ENCODE measurements at regions not wholly inside any gene's neighbourhood (a gene's known extent, or its start where the extent isn't known, plus 50 kb on each side); places are given as distances from the start of the nearest gene placed in this dataset.

- no peak for ATAC-seq (replicated peaks)
- H3K27me3 Mint-ChIP-seq, result peaks cover 5% of the 10 kb centered on the region
- no peak overlapping the region for H3K27ac Mint-ChIP-seq
- no peaks in the 10 kb centered on the region for H3K9me3 Mint-ChIP-seq
- no peak overlapping the region for H3K4me3 Mint-ChIP-seq
- no peaks in the 10 kb centered on the region for H3K4me1 Mint-ChIP-seq
- H3K36me3 Mint-ChIP-seq (ENCODE audit: low read depth), result no peaks in the 10 kb centered on the region
Observed at GRCh38 chr5:171666815-171667214, 118.8 kb upstream of the SMIM23 start.

GRCh38 chr5:171667341-171668096, 118.1 kb upstream of the SMIM23 start:
- Mint-ChIP-seq H3K9me3 (no peaks in the 10 kb centered on the region), H3K27ac (no peak overlapping the region), H3K27me3 (peaks cover 5% of the 10 kb centered on the region), H3K4me1 (no peaks in the 10 kb centered on the region), H3K4me3 (no peak overlapping the region), H3K36me3 (ENCODE audit: low read depth) (no peaks in the 10 kb centered on the region)
- no peak for ATAC-seq (replicated peaks)

GRCh38 chr5:171668097-171668412, 117.6 kb upstream of the SMIM23 start:
- no peak overlapping the region for H3K27ac Mint-ChIP-seq
- H3K4me1 Mint-ChIP-seq, result no peaks in the 10 kb centered on the region
- no peak for ATAC-seq (replicated peaks)
- H3K9me3 Mint-ChIP-seq, result no peaks in the 10 kb centered on the region
- H3K27me3 Mint-ChIP-seq, result peaks cover 5% of the 10 kb centered on the region
- no peaks in the 10 kb centered on the region for H3K36me3 Mint-ChIP-seq (ENCODE audit: low read depth)
- no peak overlapping the region for H3K4me3 Mint-ChIP-seq

GRCh38 chr5:171669571-171669970, 116.0 kb upstream of the SMIM23 start:
- peaks cover 9% of the 10 kb centered on the region for H3K27me3 Mint-ChIP-seq
- no peak overlapping the region for H3K27ac Mint-ChIP-seq
- no peaks in the 10 kb centered on the region for H3K4me1 Mint-ChIP-seq
- H3K9me3 Mint-ChIP-seq, result no peaks in the 10 kb centered on the region
- H3K4me3 Mint-ChIP-seq, result no peak overlapping the region
- no peak for ATAC-seq (replicated peaks)
- H3K36me3 Mint-ChIP-seq (ENCODE audit: low read depth), result no peaks in the 10 kb centered on the region

GRCh38 chr5:171672556-171672955, 113.1 kb upstream of the SMIM23 start:
- no peaks in the 10 kb centered on the region for H3K9me3 Mint-ChIP-seq
- H3K4me1 Mint-ChIP-seq, result no peaks in the 10 kb centered on the region
- H3K27ac Mint-ChIP-seq, result no peak overlapping the region
- H3K27me3 Mint-ChIP-seq, result peaks cover 18% of the 10 kb centered on the region
- no peaks in the 10 kb centered on the region for H3K36me3 Mint-ChIP-seq (ENCODE audit: low read depth)
- ATAC-seq (replicated peaks), result no peak
- no peak overlapping the region for H3K4me3 Mint-ChIP-seq

GRCh38 chr5:171673328-171673727, 112.3 kb upstream of the SMIM23 start:
- Mint-ChIP-seq H3K36me3 (ENCODE audit: low read depth) (no peaks in the 10 kb centered on the region), H3K27ac (no peak overlapping the region), H3K4me1 (no peaks in the 10 kb centered on the region), H3K9me3 (no peaks in the 10 kb centered on the region), H3K27me3 (peaks cover 20% of the 10 kb centered on the region), H3K4me3 (no peak overlapping the region)
- no peak for ATAC-seq (replicated peaks)

- H3K27ac Mint-ChIP-seq, result no peak overlapping the region
- H3K36me3 Mint-ChIP-seq (ENCODE audit: low read depth), result no peaks in the 10 kb centered on the region
- H3K4me1 Mint-ChIP-seq, result no peaks in the 10 kb centered on the region
- no peaks in the 10 kb centered on the region for H3K9me3 Mint-ChIP-seq
- H3K4me3 Mint-ChIP-seq, result no peak overlapping the region
- no peak for ATAC-seq (replicated peaks)
- H3K27me3 Mint-ChIP-seq, result peaks cover 25% of the 10 kb centered on the region
Observed at GRCh38 chr5:171673840-171674239, 111.8 kb upstream of the SMIM23 start.

GRCh38 chr5:171675511-171675910, 110.1 kb upstream of the SMIM23 start:
- H3K4me1 Mint-ChIP-seq, result no peaks in the 10 kb centered on the region
- H3K9me3 Mint-ChIP-seq, result no peaks in the 10 kb centered on the region
- H3K27ac Mint-ChIP-seq, result no peak overlapping the region
- no peak for ATAC-seq (replicated peaks)
- peaks cover 32% of the 10 kb centered on the region for H3K27me3 Mint-ChIP-seq
- no peak overlapping the region for H3K4me3 Mint-ChIP-seq
- H3K36me3 Mint-ChIP-seq (ENCODE audit: low read depth), result no peaks in the 10 kb centered on the region

GRCh38 chr5:171676286-171676944, 109.2 kb upstream of the SMIM23 start:
- H3K27me3 Mint-ChIP-seq, result peaks cover 37% of the 10 kb centered on the region
- no peak overlapping the region for H3K4me3 Mint-ChIP-seq
- H3K9me3 Mint-ChIP-seq, result no peaks in the 10 kb centered on the region
- H3K36me3 Mint-ChIP-seq (ENCODE audit: low read depth), result no peaks in the 10 kb centered on the region
- ATAC-seq (replicated peaks), result no peak
- no peaks in the 10 kb centered on the region for H3K4me1 Mint-ChIP-seq
- H3K27ac Mint-ChIP-seq, result no peak overlapping the region

- no peaks in the 10 kb centered on the region for H3K4me1 Mint-ChIP-seq
- peaks cover 50% of the 10 kb centered on the region for H3K27me3 Mint-ChIP-seq
- H3K36me3 Mint-ChIP-seq (ENCODE audit: low read depth), result no peaks in the 10 kb centered on the region
- H3K9me3 Mint-ChIP-seq, result no peaks in the 10 kb centered on the region
- no peak overlapping the region for H3K4me3 Mint-ChIP-seq
- H3K27ac Mint-ChIP-seq, result no peak overlapping the region
- ATAC-seq (replicated peaks), result no peak
Observed at GRCh38 chr5:171678646-171679045, 107.0 kb upstream of the SMIM23 start.

GRCh38 chr5:171680485-171680884, 105.1 kb upstream of the SMIM23 start:
- no peak overlapping the region for H3K4me3 Mint-ChIP-seq
- no peaks in the 10 kb centered on the region for H3K36me3 Mint-ChIP-seq (ENCODE audit: low read depth)
- H3K9me3 Mint-ChIP-seq, result no peaks in the 10 kb centered on the region
- no peak overlapping the region for H3K27ac Mint-ChIP-seq
- peaks cover 43% of the 10 kb centered on the region for H3K27me3 Mint-ChIP-seq
- no peaks in the 10 kb centered on the region for H3K4me1 Mint-ChIP-seq
- no peak for ATAC-seq (replicated peaks)

- Mint-ChIP-seq H3K36me3 (ENCODE audit: low read depth) (no peaks in the 10 kb centered on the region), H3K4me3 (no peak overlapping the region), H3K27ac (no peak overlapping the region), H3K9me3 (no peaks in the 10 kb centered on the region), H3K4me1 (no peaks in the 10 kb centered on the region), H3K27me3 (peaks cover 43% of the 10 kb centered on the region)
- ATAC-seq (replicated peaks), result no peak
Observed at GRCh38 chr5:171681061-171681460, 104.6 kb upstream of the SMIM23 start.

- H3K27ac Mint-ChIP-seq, result no peak overlapping the region
- peaks cover 40% of the 10 kb centered on the region for H3K27me3 Mint-ChIP-seq
- no peak for ATAC-seq (replicated peaks)
- no peaks in the 10 kb centered on the region for H3K9me3 Mint-ChIP-seq
- no peaks in the 10 kb centered on the region for H3K4me1 Mint-ChIP-seq
- H3K36me3 Mint-ChIP-seq (ENCODE audit: low read depth), result no peaks in the 10 kb centered on the region
- no peak overlapping the region for H3K4me3 Mint-ChIP-seq
Observed at GRCh38 chr5:171681677-171682076, 103.9 kb upstream of the SMIM23 start.

GRCh38 chr5:171682801-171683200, 102.8 kb upstream of the SMIM23 start:
- Mint-ChIP-seq H3K4me3 (no peak overlapping the region), H3K36me3 (ENCODE audit: low read depth) (no peaks in the 10 kb centered on the region), H3K9me3 (no peaks in the 10 kb centered on the region), H3K27me3 (peaks cover 32% of the 10 kb centered on the region), H3K4me1 (no peaks in the 10 kb centered on the region), H3K27ac (no peak overlapping the region)
- no peak for ATAC-seq (replicated peaks)

GRCh38 chr5:171684169-171684568, 101.4 kb upstream of the SMIM23 start:
- no peaks in the 10 kb centered on the region for H3K36me3 Mint-ChIP-seq (ENCODE audit: low read depth)
- H3K4me3 Mint-ChIP-seq, result no peak overlapping the region
- no peaks in the 10 kb centered on the region for H3K4me1 Mint-ChIP-seq
- H3K27ac Mint-ChIP-seq, result no peak overlapping the region
- ATAC-seq (replicated peaks), result no peak
- H3K9me3 Mint-ChIP-seq, result no peaks in the 10 kb centered on the region
- H3K27me3 Mint-ChIP-seq, result peaks cover 24% of the 10 kb centered on the region

Measured in activated T-helper 17 cell treated with anti-CD3 and anti-CD28 coated beads, Interleukin-2, amount 50 U/mL, for 72 hours (primary cell).